Endothelial cell of umbilical vein (primary cell): ENCODE measurements at regions not wholly inside any gene's neighbourhood (a gene's known extent, or its start where the extent isn't known, plus 50 kb on each side); places are given as distances from the start of the nearest gene placed in this dataset.

Source experiments
- BruUV-seq: library from RNA; stranded (reverse); fragments of 400-500 nt; replicated peaks from 2 replicates; lab custom pipeline; 2021; lab: Mats Ljungman, UMichigan
- CTCF ChIA-PET: fragments of 300-600, 350-600 bp; sonication (Branson Sonifier 250); formaldehyde crosslinking; loops from one replicate; lab custom pipeline; 2021; ENCODE audit warnings: antibody characterized with exemption, inconsistent platforms; lab: Charles Lee
- POLR2A ChIA-PET: fragments of 300-600, 350-600 bp; sonication (Branson Sonifier 250); formaldehyde crosslinking; loops from one replicate; lab custom pipeline; 2021; ENCODE audit warnings: antibody characterized with exemption, inconsistent platforms; lab: Charles Lee
- DNase-seq: peaks from one replicate; pipeline ENCODE4 v3.0.0-alpha.2; 2011; ENCODE audit warnings: low read depth, low spot score
- FAIRE-seq: peaks from 2 replicates; lab custom pipeline; 2011; peaks lifted over from hg19 to GRCh38; lab: Jason Lieb, UNC
- H2AFZ ChIP-seq: 2 replicates; pipeline ENCODE4 v1.6.0; 2012; ENCODE audit warnings: low read depth, low read length, control low read depth, inconsistent platforms
- H3K27ac ChIP-seq: 2 replicates; pipeline ENCODE4 v1.5.1; 2011; ENCODE audit warnings: low read depth, mild to moderate bottlenecking, control low read depth, low read length, moderate library complexity; ENCODE audit not compliant: insufficient read depth
- H3K27me3 ChIP-seq, 2 experiments: 2 replicates each; pipeline versions ENCODE4 v1.6.0 to v1.6.1; 2011; ENCODE audit warnings: low read length in 2 of 2, mixed read lengths in 1 of 2; ENCODE audit not compliant: control insufficient read depth in 2 of 2, insufficient read depth in 2 of 2
- H3K36me3 ChIP-seq, 2 experiments: 2 replicates in 1 of 2; 3 replicates in 1 of 2; pipeline ENCODE4 v1.5.1; 2011; ENCODE audit warnings: low read length in 2 of 2, mild to moderate bottlenecking in 1 of 2, moderate library complexity in 1 of 2; ENCODE audit not compliant: control insufficient read depth in 2 of 2, insufficient read depth in 2 of 2; ENCODE audit errors: extremely low read depth in 1 of 2
- H3K4me1 ChIP-seq: 3 replicates; pipeline ENCODE4 v1.5.1; 2011; ENCODE audit warnings: mild to moderate bottlenecking, low read length; ENCODE audit not compliant: control insufficient read depth, insufficient read depth; ENCODE audit errors: extremely low read depth
- H3K4me2 ChIP-seq: 2 replicates; pipeline ENCODE4 v1.6.1; 2011; ENCODE audit warnings: low read length, control low read depth, mixed read lengths; ENCODE audit not compliant: insufficient read depth
- H3K4me3 ChIP-seq, 3 experiments: fragments of 200-600 bp in 1 of 3; sonication (generic), shearing (Covaris generic) in 1 of 3; replicated peaks in 1 of 3; 2 replicates each; pipeline ENCODE4 v1.5.1; 2011 to 2016; ENCODE audit warnings: control low read depth in 3 of 3, low read length in 3 of 3, mild to moderate bottlenecking in 2 of 3, inconsistent platforms in 1 of 3, low read depth in 1 of 3, moderate library complexity in 1 of 3; ENCODE audit not compliant: insufficient read depth in 1 of 3
- H3K79me2 ChIP-seq: 2 replicates; pipeline ENCODE4 v1.6.0; 2012; ENCODE audit warnings: low read length, inconsistent platforms; ENCODE audit not compliant: control insufficient read depth, insufficient read depth
- H3K9ac ChIP-seq: replicated peaks from 2 replicates; pipeline ENCODE3; 2011; ENCODE audit warnings: low read length, control low read depth; ENCODE audit not compliant: insufficient read depth; ENCODE audit errors: extremely low read depth
- H3K9me1 ChIP-seq: replicated peaks from 3 replicates; pipeline ENCODE4 v1.6.0; 2011; ENCODE audit warnings: mild to moderate bottlenecking, low read length; ENCODE audit not compliant: control insufficient read depth, insufficient read depth; ENCODE audit errors: extremely low read depth
- H3K9me3 ChIP-seq: replicated peaks from 2 replicates; pipeline ENCODE4 v1.5.1; 2012; ENCODE audit warnings: low read length, inconsistent platforms; ENCODE audit not compliant: control insufficient read depth, insufficient read depth
- H4K20me1 ChIP-seq: replicated peaks from 2 replicates; pipeline ENCODE3; 2011; ENCODE audit warnings: mild to moderate bottlenecking, low read length; ENCODE audit not compliant: control insufficient read depth, insufficient read depth; ENCODE audit errors: extremely low read depth
- EZH2 ChIP-seq: IDR thresholded peaks from 2 replicates; pipeline ENCODE4 v1.6.1; 2012; ENCODE audit warnings: borderline replicate concordance, low read depth, mild to moderate bottlenecking, moderate library complexity, low read length, inconsistent platforms; ENCODE audit not compliant: severe bottlenecking
- FOS ChIP-seq: IDR thresholded peaks from 2 replicates; pipeline ENCODE4 v1.6.1; 2011; ENCODE audit warnings: mild to moderate bottlenecking, low read length, moderate library complexity, borderline replicate concordance; ENCODE audit not compliant: insufficient read depth
- GATA2 ChIP-seq: IDR thresholded peaks from 2 replicates; pipeline ENCODE4 v1.7.0; 2011; ENCODE audit warnings: low read depth, mild to moderate bottlenecking, moderate library complexity, mixed read lengths, low read length; ENCODE audit not compliant: insufficient read length, insufficient read depth
- JUN ChIP-seq: IDR thresholded peaks from 2 replicates; pipeline ENCODE4 v1.6.1; 2011; ENCODE audit warnings: borderline replicate concordance, low read depth; ENCODE audit not compliant: insufficient read length, insufficient read depth
- MYC ChIP-seq: IDR thresholded peaks from one replicate; pipeline ENCODE4 v1.6.1; 2011; ENCODE audit warnings: mild to moderate bottlenecking, low read depth, low read length
- POLR2A ChIP-seq: IDR thresholded peaks from 2 replicates; pipeline ENCODE4 v1.6.1; 2012; ENCODE audit warnings: low read depth, mild to moderate bottlenecking, control low read depth, low read length
- POLR2AphosphoS5 ChIP-seq: IDR thresholded peaks from 2 replicates; pipeline ENCODE4 v1.6.1; 2012; ENCODE audit warnings: low read depth, mild to moderate bottlenecking, control low read depth, low read length, moderate library complexity; ENCODE audit not compliant: insufficient read depth
- dilution Hi-C: fragments of 300-500 bp; cut with MboI; formaldehyde crosslinking; loops from one replicate; pipeline ENCODE4 v1.15.0; 2019; ENCODE audit warnings: low sequenced_read_pairs; ENCODE audit not compliant: extremely low pct_ligation_motif_present
- intact Hi-C: fragments of 100-400 bp; cut with micrococcal nuclease; formaldehyde crosslinking; loops from one replicate; pipeline ENCODE4 v1.10.0; 2022
- TF ChIP-seq, protein P1 (sequence below): IDR thresholded peaks from 2 replicates; pipeline ENCODE4 v1.6.1; 2011; ENCODE audit not compliant: insufficient read depth, insufficient read length
- TF ChIP-seq, protein P2 (sequence below), 2 donors: IDR thresholded peaks; 1 replicate in 1 of 2; 2 replicates in 1 of 2; pipeline ENCODE4 v1.5.1; 2011; ENCODE audit warnings: low read length in 2 of 2, mild to moderate bottlenecking in 2 of 2, moderate library complexity in 2 of 2, control low read depth in 1 of 2, inconsistent platforms in 1 of 2, low read depth in 1 of 2; ENCODE audit not compliant: insufficient read depth in 1 of 2; ENCODE audit errors: extremely low read depth in 1 of 2

DNA sequence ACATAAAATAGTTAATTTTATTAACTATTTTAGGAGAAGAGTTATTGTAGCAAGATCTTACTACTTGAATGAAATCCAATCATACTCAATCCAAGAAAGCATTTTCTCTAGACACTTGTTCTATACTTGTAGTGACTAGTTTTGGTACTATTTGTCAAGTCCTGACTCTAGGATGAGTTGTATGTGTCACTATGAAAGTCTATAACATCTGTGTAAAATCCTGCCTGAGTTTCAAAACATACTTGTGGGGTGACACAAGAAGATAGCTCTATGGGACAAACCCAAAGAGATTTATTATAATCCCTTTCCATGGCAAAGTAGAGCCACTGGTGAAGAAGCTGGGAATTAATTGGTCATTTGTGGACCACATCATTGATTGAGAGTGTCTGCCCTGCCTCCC lies 1042.2 kb upstream of the ADGRL4 start:
- H3K79me2 ChIP-seq: no peaks in the 10 kb centered on the region
- H3K4me1 ChIP-seq: no peaks in the 10 kb centered on the region
- no peak overlapping the region for H3K27ac ChIP-seq
- FAIRE-seq (no peak), DNase-seq (no peak)
- H3K36me3 ChIP-seq: no peaks in the 10 kb centered on the region
- H3K4me2 ChIP-seq: no peak overlapping the region
- no peaks in the 10 kb centered on the region for H3K9me3 ChIP-seq
- dilution Hi-C loops: no loop called here
- H4K20me1 ChIP-seq: no peaks in the 10 kb centered on the region
- H2AFZ ChIP-seq: no peak overlapping the region
- intact Hi-C loops: no loop called here
- no peaks in the 10 kb centered on the region for H3K9me1 ChIP-seq
- BruUV-seq: no TSS peak
- H3K27me3 ChIP-seq: no peaks in the 10 kb centered on the region
- no peak overlapping the region for H3K9ac ChIP-seq
- no peak overlapping the region for H3K4me3 ChIP-seq
- ChIA-PET CTCF (no interaction called here), POLR2A (no interaction called here)
- TF ChIP-seq, protein P1, sequence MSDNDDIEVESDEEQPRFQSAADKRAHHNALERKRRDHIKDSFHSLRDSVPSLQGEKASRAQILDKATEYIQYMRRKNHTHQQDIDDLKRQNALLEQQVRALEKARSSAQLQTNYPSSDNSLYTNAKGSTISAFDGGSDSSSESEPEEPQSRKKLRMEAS: no peak
- TF ChIP-seq JUN (no peak), POLR2A (no peak), FOS (no peak), GATA2 (no peak), EZH2 (no peak), POLR2AphosphoS5 (no peak), MYC (no peak)
- TF ChIP-seq, protein P2, sequence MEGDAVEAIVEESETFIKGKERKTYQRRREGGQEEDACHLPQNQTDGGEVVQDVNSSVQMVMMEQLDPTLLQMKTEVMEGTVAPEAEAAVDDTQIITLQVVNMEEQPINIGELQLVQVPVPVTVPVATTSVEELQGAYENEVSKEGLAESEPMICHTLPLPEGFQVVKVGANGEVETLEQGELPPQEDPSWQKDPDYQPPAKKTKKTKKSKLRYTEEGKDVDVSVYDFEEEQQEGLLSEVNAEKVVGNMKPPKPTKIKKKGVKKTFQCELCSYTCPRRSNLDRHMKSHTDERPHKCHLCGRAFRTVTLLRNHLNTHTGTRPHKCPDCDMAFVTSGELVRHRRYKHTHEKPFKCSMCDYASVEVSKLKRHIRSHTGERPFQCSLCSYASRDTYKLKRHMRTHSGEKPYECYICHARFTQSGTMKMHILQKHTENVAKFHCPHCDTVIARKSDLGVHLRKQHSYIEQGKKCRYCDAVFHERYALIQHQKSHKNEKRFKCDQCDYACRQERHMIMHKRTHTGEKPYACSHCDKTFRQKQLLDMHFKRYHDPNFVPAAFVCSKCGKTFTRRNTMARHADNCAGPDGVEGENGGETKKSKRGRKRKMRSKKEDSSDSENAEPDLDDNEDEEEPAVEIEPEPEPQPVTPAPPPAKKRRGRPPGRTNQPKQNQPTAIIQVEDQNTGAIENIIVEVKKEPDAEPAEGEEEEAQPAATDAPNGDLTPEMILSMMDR (IDR thresholded peaks at IDR 0.05; ENCODE audit: extremely low read depth in 1 of 2, insufficient read depth in 1 of 2, low read depth in 1 of 2, low read length in 2 of 2): no peak
